ENCODE measurements at regions not wholly inside any gene's neighbourhood (a gene's known extent, or its start where the extent isn't known, plus 50 kb on each side); places are given as distances from the start of the nearest gene placed in this dataset.

DNA sequence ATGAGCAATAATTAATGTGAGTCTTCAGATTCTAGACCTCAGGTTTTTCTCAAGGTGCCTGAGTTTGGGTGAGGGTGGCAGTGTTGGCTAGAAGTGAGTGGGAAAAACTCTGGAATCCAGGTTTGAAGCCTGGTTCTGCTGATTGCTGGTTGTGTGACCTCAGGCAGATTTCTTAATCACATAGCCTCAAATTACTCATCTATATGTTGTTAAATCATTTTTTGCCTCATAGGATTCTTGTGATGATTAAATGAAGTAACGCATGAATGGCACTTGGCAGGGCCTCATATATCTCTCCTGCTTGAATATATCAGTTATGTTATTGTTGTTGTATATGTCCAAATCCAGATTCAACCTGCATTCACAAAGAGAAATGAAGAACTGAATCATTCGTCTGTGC lies 60.5 kb downstream of the NR2F2 start:
- no peak for TF ChIP-seq CTCF (IDR thresholded peaks at IDR 0.05; ENCODE audit: low read depth, low read length)
- no peak for DNase-seq (ENCODE audit: low read depth, low spot score)
- ChIA-PET CTCF (interaction anchor here (0.7 kb wide), 1 partner anchor 190 kb away, joined by 3 read pairs; no protein-coding TSS in a partner anchor), POLR2A (no interaction called here)
- H3K9me3 ChIP-seq (ENCODE audit: control insufficient read depth, insufficient read depth, low read length): no peaks in the 10 kb centered on the region
- H3K4me3 ChIP-seq (ENCODE audit: low read depth, low read length): no peak overlapping the region
- no peak overlapping the region for H3K27ac ChIP-seq (ENCODE audit: low read depth, low read length)
- no peaks in the 10 kb centered on the region for H3K27me3 ChIP-seq (ENCODE audit: control insufficient read depth, insufficient read depth, low read length)

DNA sequence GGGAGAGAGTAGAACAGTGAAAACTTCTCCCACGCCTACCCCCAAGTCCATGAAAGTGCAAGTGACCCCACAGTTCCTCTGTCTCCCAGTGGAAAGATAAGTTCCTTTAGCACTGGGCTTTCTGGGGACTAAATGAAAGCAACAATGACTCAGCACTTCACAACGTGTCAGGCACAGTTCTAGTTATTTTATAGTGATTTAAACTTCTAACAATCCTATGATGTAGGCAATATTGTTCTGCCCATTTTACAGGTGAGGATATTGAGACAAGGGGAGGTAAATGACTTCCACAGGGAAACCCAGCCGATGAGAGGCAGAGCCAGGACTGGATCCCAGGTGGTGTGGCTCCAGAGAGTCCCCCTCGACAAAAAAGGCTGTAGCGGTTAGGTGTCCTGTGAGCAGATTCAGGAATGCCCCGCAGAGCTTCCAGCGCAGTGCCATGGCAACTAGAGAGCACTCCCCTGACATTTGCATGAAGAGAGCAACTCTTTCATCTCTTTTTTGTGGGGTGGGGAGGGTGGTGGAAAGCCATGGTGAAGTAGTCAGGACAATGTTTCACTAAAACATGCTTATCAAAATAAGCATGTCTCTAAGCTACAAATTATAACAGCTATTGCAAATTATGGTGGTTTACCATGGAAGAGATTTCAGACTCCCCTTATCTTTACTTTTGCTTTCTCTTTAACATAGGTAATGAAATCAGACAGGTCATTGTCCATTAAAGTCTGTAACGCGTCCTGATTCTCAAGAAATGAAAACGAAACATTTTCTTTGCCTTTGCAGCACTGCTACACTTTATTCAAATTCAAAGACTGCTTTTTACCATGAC lies 62.1 kb downstream of the NR2F2 start:
- TF ChIP-seq CTCF (IDR thresholded peaks at IDR 0.05; ENCODE audit: low read depth, low read length): no peak
- ChIA-PET CTCF (no interaction called here), POLR2A (no interaction called here)
- Histone ChIP-seq H3K9me3 (ENCODE audit: control insufficient read depth, insufficient read depth, low read length) (no peaks in the 10 kb centered on the region), H3K27ac (ENCODE audit: low read depth, low read length) (no peak overlapping the region), H3K4me3 (ENCODE audit: low read depth, low read length) (no peak overlapping the region), H3K27me3 (ENCODE audit: control insufficient read depth, insufficient read depth, low read length) (no peaks in the 10 kb centered on the region)
- DNase-seq (ENCODE audit: low read depth, low spot score): no peak

GRCh38 chr15:96393209-96393513 lies 62.7 kb downstream of the NR2F2 start:
- POLR2A ChIA-PET: no interaction called here
- no peak for TF ChIP-seq CTCF (IDR thresholded peaks at IDR 0.05; ENCODE audit: low read depth, low read length)
- no peak overlapping the region for H3K27ac ChIP-seq (ENCODE audit: low read depth, low read length)
- H3K27me3 ChIP-seq (ENCODE audit: control insufficient read depth, insufficient read depth, low read length): no peaks in the 10 kb centered on the region
- CTCF ChIA-PET: no interaction called here
- no peaks in the 10 kb centered on the region for H3K9me3 ChIP-seq (ENCODE audit: control insufficient read depth, insufficient read depth, low read length)
- no peak overlapping the region for H3K4me3 ChIP-seq (ENCODE audit: low read depth, low read length)
- DNase-seq (ENCODE audit: low read depth, low spot score): no peak

GRCh38 chr15:96395687-96396086 lies 65.2 kb downstream of the NR2F2 start:
- ChIA-PET CTCF (no interaction called here), POLR2A (no interaction called here)
- TF ChIP-seq CTCF (IDR thresholded peaks at IDR 0.05; ENCODE audit: low read depth, low read length): no peak
- no peak for DNase-seq (ENCODE audit: low read depth, low spot score)
- Histone ChIP-seq H3K4me3 (ENCODE audit: low read depth, low read length) (no peak overlapping the region), H3K9me3 (ENCODE audit: control insufficient read depth, insufficient read depth, low read length) (no peaks in the 10 kb centered on the region), H3K27ac (ENCODE audit: low read depth, low read length) (no peak overlapping the region), H3K27me3 (ENCODE audit: control insufficient read depth, insufficient read depth, low read length) (no peaks in the 10 kb centered on the region)

DNA sequence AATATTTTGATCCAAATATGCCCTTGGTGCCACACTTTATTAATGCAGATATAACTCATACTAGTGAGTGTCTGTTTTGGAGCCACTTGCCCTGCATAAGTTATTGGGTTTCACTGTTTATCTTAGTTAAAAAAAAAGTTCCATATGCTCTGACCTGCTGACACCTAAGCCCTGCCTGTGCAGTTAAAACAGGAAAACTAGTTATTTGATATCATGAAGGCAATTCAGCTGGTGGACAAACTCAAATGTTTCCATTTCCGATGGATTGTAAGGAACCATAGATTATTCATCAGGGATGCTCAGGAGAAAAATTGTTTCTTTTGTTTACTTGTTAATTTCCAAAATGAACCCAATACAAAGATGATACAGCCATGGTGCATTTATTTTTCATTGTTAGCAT lies 68.3 kb downstream of the NR2F2 start:
- H3K27ac ChIP-seq (ENCODE audit: low read depth, low read length): no peak overlapping the region
- POLR2A ChIA-PET: no interaction called here
- no peaks in the 10 kb centered on the region for H3K9me3 ChIP-seq (ENCODE audit: control insufficient read depth, insufficient read depth, low read length)
- no peak overlapping the region for H3K4me3 ChIP-seq (ENCODE audit: low read depth, low read length)
- CTCF ChIA-PET: no interaction called here
- H3K27me3 ChIP-seq (ENCODE audit: control insufficient read depth, insufficient read depth, low read length): peaks cover 3% of the 10 kb centered on the region
- no peak for DNase-seq (ENCODE audit: low read depth, low spot score)
- TF ChIP-seq CTCF (IDR thresholded peaks at IDR 0.05; ENCODE audit: low read depth, low read length): no peak
